ENCODE measurements at regions not wholly inside any gene's neighbourhood (a gene's known extent, or its start where the extent isn't known, plus 50 kb on each side); places are given as distances from the start of the nearest gene placed in this dataset.

DNA sequence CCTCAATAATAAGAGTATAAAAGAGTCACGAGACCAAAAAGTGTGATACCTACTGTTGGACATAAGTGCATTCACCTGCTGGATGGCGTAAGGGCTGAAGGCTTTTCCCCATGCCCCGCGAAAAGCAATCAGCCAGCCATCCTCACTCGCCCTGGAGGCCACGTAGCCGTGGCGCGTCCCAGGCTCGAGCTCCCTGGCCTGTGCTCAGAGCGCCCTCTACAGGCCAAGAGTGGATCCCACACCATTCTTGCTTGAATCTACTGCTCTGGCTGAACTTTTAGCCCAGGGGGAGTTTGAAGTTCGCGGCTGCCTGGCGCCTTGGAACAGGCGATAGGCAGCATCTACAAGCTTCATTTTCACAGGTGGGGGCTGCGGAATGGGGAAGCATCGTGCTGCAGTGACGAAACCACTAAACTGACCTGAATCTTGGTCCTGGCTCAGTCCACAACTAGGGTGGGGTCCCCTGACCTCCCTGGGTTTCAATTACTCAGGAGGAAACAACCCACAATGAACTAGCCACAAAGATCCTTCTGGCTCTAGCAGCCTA, 70.3 kb upstream of the SERBP1 start:
- peak; percentile 95 for DNase-seq (ENCODE audit: low spot score)

DNA sequence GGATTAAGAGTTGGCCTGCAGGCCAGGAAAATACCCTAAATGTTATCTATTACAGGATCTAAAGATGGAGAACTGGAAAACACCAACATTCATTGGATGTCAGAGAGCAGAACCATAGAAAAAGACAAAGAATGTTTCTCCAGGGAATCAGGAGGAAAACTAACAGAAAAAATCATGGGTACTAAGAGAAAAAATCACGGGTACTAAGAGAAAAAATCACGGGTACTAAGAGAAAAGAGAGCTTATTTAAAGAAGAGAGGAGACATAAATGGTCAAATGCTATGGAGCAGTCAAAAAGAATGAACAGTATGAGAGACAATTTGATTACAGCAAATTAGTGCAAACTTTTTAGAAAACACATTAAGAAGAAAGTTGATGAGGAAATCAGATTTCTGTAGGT, 73.8 kb upstream of the SERBP1 start:
- POLR2A ChIA-PET: no interaction called here

More for the DNA sequence above, 70.3 kb upstream of the SERBP1 start:
- ChIA-PET POLR2A (interaction anchor here (1.0 to 1.2 kb wide), 3 partner anchors 18 to 567 kb away, joined by 3 read pairs; no protein-coding TSS in a partner anchor), CTCF (interaction anchor here (0.5 to 7.0 kb wide), 44 partner anchors 10 to 508 kb away, joined by 3 to 89 read pairs (median 4); partner anchors contain the start of genes GADD45A and SERBP1)
- 0 out of 2 replicates have a peak, but pooled peaks have one; percentile 11 for TF ChIP-seq FOXP1 (CRISPR knock-in tag; IDR thresholded peaks at IDR 0.05; ENCODE audit: borderline replicate concordance)
- TF ChIP-seq GTF2I (CRISPR knock-in tag; conservative IDR thresholded peaks at IDR 0.05): no peak
- TF ChIP-seq OVOL2 (CRISPR knock-in tag; IDR thresholded peaks at IDR 0.05; ENCODE audit: borderline replicate concordance): no peak
- TF ChIP-seq, protein P1, sequence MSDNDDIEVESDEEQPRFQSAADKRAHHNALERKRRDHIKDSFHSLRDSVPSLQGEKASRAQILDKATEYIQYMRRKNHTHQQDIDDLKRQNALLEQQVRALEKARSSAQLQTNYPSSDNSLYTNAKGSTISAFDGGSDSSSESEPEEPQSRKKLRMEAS (CRISPR knock-in tag; IDR thresholded peaks at IDR 0.05): 0 out of 2 replicates have a peak, but pooled peaks have one; percentile 36
- 0 out of 2 replicates have a peak, but pooled peaks have one; percentile 53 for TF ChIP-seq TEAD1 (CRISPR knock-in tag; IDR thresholded peaks at IDR 0.05)
- TF ChIP-seq, protein P2, sequence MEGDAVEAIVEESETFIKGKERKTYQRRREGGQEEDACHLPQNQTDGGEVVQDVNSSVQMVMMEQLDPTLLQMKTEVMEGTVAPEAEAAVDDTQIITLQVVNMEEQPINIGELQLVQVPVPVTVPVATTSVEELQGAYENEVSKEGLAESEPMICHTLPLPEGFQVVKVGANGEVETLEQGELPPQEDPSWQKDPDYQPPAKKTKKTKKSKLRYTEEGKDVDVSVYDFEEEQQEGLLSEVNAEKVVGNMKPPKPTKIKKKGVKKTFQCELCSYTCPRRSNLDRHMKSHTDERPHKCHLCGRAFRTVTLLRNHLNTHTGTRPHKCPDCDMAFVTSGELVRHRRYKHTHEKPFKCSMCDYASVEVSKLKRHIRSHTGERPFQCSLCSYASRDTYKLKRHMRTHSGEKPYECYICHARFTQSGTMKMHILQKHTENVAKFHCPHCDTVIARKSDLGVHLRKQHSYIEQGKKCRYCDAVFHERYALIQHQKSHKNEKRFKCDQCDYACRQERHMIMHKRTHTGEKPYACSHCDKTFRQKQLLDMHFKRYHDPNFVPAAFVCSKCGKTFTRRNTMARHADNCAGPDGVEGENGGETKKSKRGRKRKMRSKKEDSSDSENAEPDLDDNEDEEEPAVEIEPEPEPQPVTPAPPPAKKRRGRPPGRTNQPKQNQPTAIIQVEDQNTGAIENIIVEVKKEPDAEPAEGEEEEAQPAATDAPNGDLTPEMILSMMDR (IDR thresholded peaks at IDR 0.05): peak; percentile 95
- TF ChIP-seq SMAD4 (CRISPR knock-in tag; IDR thresholded peaks at IDR 0.05): no peak
- no peak for TF ChIP-seq ATF1 (CRISPR knock-in tag; IDR thresholded peaks at IDR 0.05)
- TF ChIP-seq, protein P3, sequence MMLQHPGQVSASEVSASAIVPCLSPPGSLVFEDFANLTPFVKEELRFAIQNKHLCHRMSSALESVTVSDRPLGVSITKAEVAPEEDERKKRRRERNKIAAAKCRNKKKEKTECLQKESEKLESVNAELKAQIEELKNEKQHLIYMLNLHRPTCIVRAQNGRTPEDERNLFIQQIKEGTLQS (CRISPR knock-in tag; conservative IDR thresholded peaks at IDR 0.05): no peak
- peak; percentile 89 for TF ChIP-seq ZNF121 (CRISPR knock-in tag; IDR thresholded peaks at IDR 0.05)
- peak; percentile 67; the same call in 1 of the 2 replicates for TF ChIP-seq ETV6 (CRISPR knock-in tag; IDR thresholded peaks at IDR 0.05)
- TF ChIP-seq JAZF1 (CRISPR knock-in tag; IDR thresholded peaks at IDR 0.05): no peak
- 0 out of 2 replicates have a peak, but pooled peaks have one; percentile 36 for TF ChIP-seq ZNF232 (CRISPR knock-in tag; IDR thresholded peaks at IDR 0.05)
- ATAC-seq: peak; percentile 99
- peaks cover 57% of the 10 kb centered on the region for H3K27me3 Mint-ChIP-seq (ENCODE audit: low read depth)
- no peaks in the 10 kb centered on the region for H3K4me1 Mint-ChIP-seq
- H3K9me3 Mint-ChIP-seq: no peaks in the 10 kb centered on the region
- H3K4me3 Mint-ChIP-seq: no peak overlapping the region
- H3K27ac Mint-ChIP-seq: no peak overlapping the region
- H3K36me3 Mint-ChIP-seq: no peaks in the 10 kb centered on the region

More for the DNA sequence above, 73.8 kb upstream of the SERBP1 start:
- Mint-ChIP-seq H3K4me1 (no peaks in the 10 kb centered on the region), H3K9me3 (peaks cover under 1% of the 10 kb centered on the region; the same call in 1 of the 2 replicates), H3K27ac (no peak overlapping the region), H3K36me3 (no peaks in the 10 kb centered on the region), H3K27me3 (ENCODE audit: low read depth) (peaks cover 88% of the 10 kb centered on the region), H3K4me3 (no peak overlapping the region)
- no peak for ATAC-seq
- CTCF ChIA-PET: interaction anchor here (1.0 to 7.0 kb wide), 3 partner anchors 158 to 291 kb away, joined by 3 to 89 read pairs (median 5); no protein-coding TSS in a partner anchor
- TF ChIP-seq SMAD4 (CRISPR knock-in tag; IDR thresholded peaks at IDR 0.05): no peak
- no peak for TF ChIP-seq CREB1 (CRISPR knock-in tag; IDR thresholded peaks at IDR 0.05)
- TF ChIP-seq PRRX2 (CRISPR knock-in tag; IDR thresholded peaks at IDR 0.05): no peak
- TF ChIP-seq, protein P4, sequence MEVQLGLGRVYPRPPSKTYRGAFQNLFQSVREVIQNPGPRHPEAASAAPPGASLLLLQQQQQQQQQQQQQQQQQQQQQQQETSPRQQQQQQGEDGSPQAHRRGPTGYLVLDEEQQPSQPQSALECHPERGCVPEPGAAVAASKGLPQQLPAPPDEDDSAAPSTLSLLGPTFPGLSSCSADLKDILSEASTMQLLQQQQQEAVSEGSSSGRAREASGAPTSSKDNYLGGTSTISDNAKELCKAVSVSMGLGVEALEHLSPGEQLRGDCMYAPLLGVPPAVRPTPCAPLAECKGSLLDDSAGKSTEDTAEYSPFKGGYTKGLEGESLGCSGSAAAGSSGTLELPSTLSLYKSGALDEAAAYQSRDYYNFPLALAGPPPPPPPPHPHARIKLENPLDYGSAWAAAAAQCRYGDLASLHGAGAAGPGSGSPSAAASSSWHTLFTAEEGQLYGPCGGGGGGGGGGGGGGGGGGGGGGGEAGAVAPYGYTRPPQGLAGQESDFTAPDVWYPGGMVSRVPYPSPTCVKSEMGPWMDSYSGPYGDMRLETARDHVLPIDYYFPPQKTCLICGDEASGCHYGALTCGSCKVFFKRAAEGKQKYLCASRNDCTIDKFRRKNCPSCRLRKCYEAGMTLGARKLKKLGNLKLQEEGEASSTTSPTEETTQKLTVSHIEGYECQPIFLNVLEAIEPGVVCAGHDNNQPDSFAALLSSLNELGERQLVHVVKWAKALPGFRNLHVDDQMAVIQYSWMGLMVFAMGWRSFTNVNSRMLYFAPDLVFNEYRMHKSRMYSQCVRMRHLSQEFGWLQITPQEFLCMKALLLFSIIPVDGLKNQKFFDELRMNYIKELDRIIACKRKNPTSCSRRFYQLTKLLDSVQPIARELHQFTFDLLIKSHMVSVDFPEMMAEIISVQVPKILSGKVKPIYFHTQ (CRISPR knock-in tag; IDR thresholded peaks at IDR 0.05): no peak
- TF ChIP-seq ZNF232 (CRISPR knock-in tag; IDR thresholded peaks at IDR 0.05): no peak
- TF ChIP-seq ZNF263 (CRISPR knock-in tag; IDR thresholded peaks at IDR 0.05; ENCODE audit: low read depth): no peak
- TF ChIP-seq ETV6 (CRISPR knock-in tag; IDR thresholded peaks at IDR 0.05): no peak
- no peak for TF ChIP-seq ZNF416 (CRISPR knock-in tag; IDR thresholded peaks at IDR 0.05)
- no peak for TF ChIP-seq SP1 (CRISPR knock-in tag; conservative IDR thresholded peaks at IDR 0.05)
- TF ChIP-seq, protein P5, sequence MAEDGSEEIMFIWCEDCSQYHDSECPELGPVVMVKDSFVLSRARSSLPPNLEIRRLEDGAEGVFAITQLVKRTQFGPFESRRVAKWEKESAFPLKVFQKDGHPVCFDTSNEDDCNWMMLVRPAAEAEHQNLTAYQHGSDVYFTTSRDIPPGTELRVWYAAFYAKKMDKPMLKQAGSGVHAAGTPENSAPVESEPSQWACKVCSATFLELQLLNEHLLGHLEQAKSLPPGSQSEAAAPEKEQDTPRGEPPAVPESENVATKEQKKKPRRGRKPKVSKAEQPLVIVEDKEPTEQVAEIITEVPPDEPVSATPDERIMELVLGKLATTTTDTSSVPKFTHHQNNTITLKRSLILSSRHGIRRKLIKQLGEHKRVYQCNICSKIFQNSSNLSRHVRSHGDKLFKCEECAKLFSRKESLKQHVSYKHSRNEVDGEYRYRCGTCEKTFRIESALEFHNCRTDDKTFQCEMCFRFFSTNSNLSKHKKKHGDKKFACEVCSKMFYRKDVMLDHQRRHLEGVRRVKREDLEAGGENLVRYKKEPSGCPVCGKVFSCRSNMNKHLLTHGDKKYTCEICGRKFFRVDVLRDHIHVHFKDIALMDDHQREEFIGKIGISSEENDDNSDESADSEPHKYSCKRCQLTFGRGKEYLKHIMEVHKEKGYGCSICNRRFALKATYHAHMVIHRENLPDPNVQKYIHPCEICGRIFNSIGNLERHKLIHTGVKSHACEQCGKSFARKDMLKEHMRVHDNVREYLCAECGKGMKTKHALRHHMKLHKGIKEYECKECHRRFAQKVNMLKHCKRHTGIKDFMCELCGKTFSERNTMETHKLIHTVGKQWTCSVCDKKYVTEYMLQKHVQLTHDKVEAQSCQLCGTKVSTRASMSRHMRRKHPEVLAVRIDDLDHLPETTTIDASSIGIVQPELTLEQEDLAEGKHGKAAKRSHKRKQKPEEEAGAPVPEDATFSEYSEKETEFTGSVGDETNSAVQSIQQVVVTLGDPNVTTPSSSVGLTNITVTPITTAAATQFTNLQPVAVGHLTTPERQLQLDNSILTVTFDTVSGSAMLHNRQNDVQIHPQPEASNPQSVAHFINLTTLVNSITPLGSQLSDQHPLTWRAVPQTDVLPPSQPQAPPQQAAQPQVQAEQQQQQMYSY (CRISPR knock-in tag; IDR thresholded peaks at IDR 0.05): no peak
- TF ChIP-seq, protein P1 (CRISPR knock-in tag; IDR thresholded peaks at IDR 0.05): no peak
- TF ChIP-seq TEAD1 (CRISPR knock-in tag; IDR thresholded peaks at IDR 0.05): no peak
- no peak for TF ChIP-seq NFATC4 (CRISPR knock-in tag; IDR thresholded peaks at IDR 0.05)
- TF ChIP-seq, protein P6, sequence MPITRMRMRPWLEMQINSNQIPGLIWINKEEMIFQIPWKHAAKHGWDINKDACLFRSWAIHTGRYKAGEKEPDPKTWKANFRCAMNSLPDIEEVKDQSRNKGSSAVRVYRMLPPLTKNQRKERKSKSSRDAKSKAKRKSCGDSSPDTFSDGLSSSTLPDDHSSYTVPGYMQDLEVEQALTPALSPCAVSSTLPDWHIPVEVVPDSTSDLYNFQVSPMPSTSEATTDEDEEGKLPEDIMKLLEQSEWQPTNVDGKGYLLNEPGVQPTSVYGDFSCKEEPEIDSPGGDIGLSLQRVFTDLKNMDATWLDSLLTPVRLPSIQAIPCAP (CRISPR knock-in tag; IDR thresholded peaks at IDR 0.05): no peak
- TF ChIP-seq IRF2 (CRISPR knock-in tag; IDR thresholded peaks at IDR 0.05; ENCODE audit: borderline replicate concordance, low read depth): no peak
- DNase-seq (ENCODE audit: low spot score): no peak
